ENCODE measurements at regions not wholly inside any gene's neighbourhood (a gene's known extent, or its start where the extent isn't known, plus 50 kb on each side); places are given as distances from the start of the nearest gene placed in this dataset.

DNA sequence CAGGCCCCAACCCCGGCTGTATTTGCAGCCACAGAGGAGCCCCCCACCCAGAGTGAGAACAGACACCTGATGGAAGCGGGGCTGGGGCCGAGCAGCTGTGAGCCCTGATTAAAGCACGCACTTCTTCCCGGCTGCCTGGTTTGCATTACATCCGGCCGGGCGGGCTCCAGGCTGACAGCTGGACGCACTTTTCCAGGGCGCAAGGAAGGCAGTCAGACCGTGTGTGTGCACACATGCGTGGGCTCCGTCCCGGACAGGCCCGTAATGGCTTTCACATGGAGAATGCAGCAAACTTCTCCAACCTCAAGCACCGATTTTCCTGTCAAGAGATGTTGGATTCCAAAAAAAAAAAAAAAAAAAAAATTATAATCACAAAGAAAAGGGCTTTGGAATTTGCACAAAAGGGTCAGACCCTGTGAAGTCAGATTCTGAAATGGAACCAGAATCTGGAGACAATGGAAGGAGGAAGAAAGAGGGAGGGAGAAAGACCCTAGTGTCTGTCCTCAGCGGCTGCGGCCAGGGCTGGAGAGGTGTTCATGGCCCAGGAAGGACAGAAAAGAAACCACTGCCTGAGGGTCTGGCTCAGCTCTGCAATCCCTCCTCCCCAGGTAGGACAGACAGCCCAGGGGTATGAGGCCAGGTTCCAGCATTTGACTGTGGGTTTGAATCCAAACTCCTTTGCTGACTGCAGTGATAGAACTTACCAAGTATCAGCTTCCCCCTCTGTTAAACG lies 365.5 kb downstream of the MN1 start:
- Histone ChIP-seq H3K56ac (replicated peaks; ENCODE audit: insufficient read length, low read depth, low read length) (no peak overlapping the region), H4K5ac (ENCODE audit: insufficient read length, low read depth, low read length) (no peak overlapping the region), H4K91ac (replicated peaks; ENCODE audit: insufficient read length, low read length) (peak overlapping the region; percentile 58), H3K23ac (ENCODE audit: insufficient read length) (no peak overlapping the region), H3K4ac (replicated peaks; ENCODE audit: insufficient read length, low read depth, low read length) (no peak overlapping the region), H2AFZ (ENCODE audit: low read length) (no peak overlapping the region), H3K79me2 (ENCODE audit: control insufficient read depth in 1 of 2, insufficient read depth in 2 of 2, low read length in 2 of 2) (no peaks in the 10 kb centered on the region), H2BK15ac (ENCODE audit: low read length) (peak overlapping the region; percentile 94), H3K18ac (ENCODE audit: extremely low read depth, low read length) (peak overlapping the region; percentile 36; the same call in 1 of the 2 replicates), H4K20me1 (replicated peaks in 1 of 2; ENCODE audit: control insufficient read depth in 1 of 2, insufficient read depth in 2 of 2, low read length in 2 of 2) (no peaks in the 10 kb centered on the region), H3K9ac (replicated peaks in 1 of 4; ENCODE audit: extremely low read depth in 1 of 4, low read depth in 3 of 4, low read length in 3 of 4) (no peak overlapping the region), H3K36me3 (ENCODE audit: control insufficient read depth in 2 of 4, insufficient read depth in 4 of 4, low read length in 3 of 4) (no peaks in the 10 kb centered on the region), H3K4me1 (replicated peaks in 1 of 4; ENCODE audit: control insufficient read depth in 3 of 4, insufficient read depth in 4 of 4, low read length in 3 of 4) (peaks cover 0 to 16% (median 7%) of the 10 kb centered on the region in 4 experiments; a peak in 6 of 7 replicates), H3K27ac (ENCODE audit: low read depth, low read length) (no peak overlapping the region), H2AK5ac (ENCODE audit: low read depth, low read length) (peak overlapping the region; percentile 17; the same call in 1 of the 2 replicates), H3K79me1 (ENCODE audit: low read depth, low read length) (no peaks in the 10 kb centered on the region), H3K4me3 (ENCODE audit: extremely low read depth in 1 of 4, insufficient read depth in 2 of 4, low read depth in 3 of 4, low read length in 4 of 4) (no peak overlapping the region), H3K4me2 (ENCODE audit: insufficient read depth in 1 of 2, low read depth in 2 of 2, low read length in 2 of 2) (no peak overlapping the region), H2BK120ac (replicated peaks; ENCODE audit: low read depth, low read length) (no peak overlapping the region), H2BK20ac (ENCODE audit: low read length) (peak overlapping the region; percentile 51; the same call in 1 of the 2 replicates), H3K23me2 (ENCODE audit: low read depth, low read length) (no peaks in the 10 kb centered on the region), H3K14ac (ENCODE audit: insufficient read length) (no peak overlapping the region), H4K8ac (ENCODE audit: extremely low read depth, insufficient read depth, low read length) (no peak overlapping the region), H3K27me3 (replicated peaks in 1 of 4; ENCODE audit: control insufficient read depth in 3 of 4, extremely low read depth in 1 of 4, insufficient read depth in 3 of 4, low read length in 3 of 4) (no peaks in the 10 kb centered on the region), H3K9me3 (ENCODE audit: insufficient read depth in 2 of 2, low read depth in 1 of 2, low read length in 1 of 2) (peaks cover 6 to 8% of the 10 kb centered on the region in 2 experiments; a peak in 3 of 4 replicates), H2BK12ac (ENCODE audit: low read depth, low read length) (peak overlapping the region; percentile 93; the same call in 1 of the 2 replicates), H2BK5ac (ENCODE audit: low read depth, low read length) (no peak overlapping the region; the same call in 1 of the 2 replicates)
- POLR2A ChIA-PET (ENCODE audit: partially characterized antibody), result interaction anchor here (0.6 to 1.2 kb wide), 2 partner anchors 232 to 408 kb away, joined by 3 read pairs; no protein-coding TSS in a partner anchor
- CTCF ChIA-PET (ENCODE audit: partially characterized antibody), result interaction anchor here (0.6 kb wide), 1 partner anchor 261 kb away, joined by 3 read pairs; no protein-coding TSS in a partner anchor
- no peak for FAIRE-seq
- DNase-seq (ENCODE audit: low read depth in 1 of 2, low spot score in 2 of 2), result no peak
- WGBS, 2 experiments (ENCODE audit: extremely low coverage in 1 of 2, insufficient coverage in 1 of 2, insufficient read length in 1 of 2, insufficient replicate concordance in 2 of 2, low coverage in 1 of 2, low lambda C conversion rate in 2 of 2, missing lambda C conversion rate in 1 of 2), result 70% methylated on average over 19 of the region's 19 CpGs; no CpG with 5 or more reads in 1 of the 2 experiments
- TF ChIP-seq CHD2 (IDR thresholded peaks at IDR 0.05; ENCODE audit: low read length), result no peak
- TF ChIP-seq RXRA (IDR thresholded peaks at IDR 0.05; ENCODE audit: insufficient read depth, low read depth, low read length), result no peak
- no peak for TF ChIP-seq SP2 (IDR thresholded peaks at IDR 0.05; ENCODE audit: low read length)
- TF ChIP-seq YY1 (IDR thresholded peaks at IDR 0.05; ENCODE audit: low read depth, low read length), result no peak
- TF ChIP-seq SP1 (IDR thresholded peaks at IDR 0.05; ENCODE audit: low read depth, low read length), result no peak
- TF ChIP-seq SRF (IDR thresholded peaks at IDR 0.05; ENCODE audit: low read depth, low read length), result no peak
- TF ChIP-seq CHD1 (IDR thresholded peaks at IDR 0.05; ENCODE audit: low read depth, low read length), result no peak
- TF ChIP-seq, protein P1, sequence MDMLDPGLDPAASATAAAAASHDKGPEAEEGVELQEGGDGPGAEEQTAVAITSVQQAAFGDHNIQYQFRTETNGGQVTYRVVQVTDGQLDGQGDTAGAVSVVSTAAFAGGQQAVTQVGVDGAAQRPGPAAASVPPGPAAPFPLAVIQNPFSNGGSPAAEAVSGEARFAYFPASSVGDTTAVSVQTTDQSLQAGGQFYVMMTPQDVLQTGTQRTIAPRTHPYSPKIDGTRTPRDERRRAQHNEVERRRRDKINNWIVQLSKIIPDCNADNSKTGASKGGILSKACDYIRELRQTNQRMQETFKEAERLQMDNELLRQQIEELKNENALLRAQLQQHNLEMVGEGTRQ (IDR thresholded peaks at IDR 0.05; ENCODE audit: low read length), result no peak
- TF ChIP-seq HDAC6 (IDR thresholded peaks at IDR 0.05; ENCODE audit: low read depth, low read length), result no peak
- TF ChIP-seq TEAD4 (IDR thresholded peaks at IDR 0.05; ENCODE audit: low read depth, low read length), result no peak
- TF ChIP-seq NANOG (IDR thresholded peaks at IDR 0.05; ENCODE audit: insufficient read depth, low read depth, low read length, poor library complexity, severe bottlenecking), result no peak
- no peak for TF ChIP-seq KDM4A (IDR thresholded peaks at IDR 0.05; ENCODE audit: low read depth, low read length, severe bottlenecking)
- no peak for TF ChIP-seq POLR2A (IDR thresholded peaks at IDR 0.05; ENCODE audit: control extremely low read depth in 1 of 2, low read depth in 2 of 2, low read length in 2 of 2)

Measured in H1 (cell line).